ENCODE measurements at regions not wholly inside any gene's neighbourhood (a gene's known extent, or its start where the extent isn't known, plus 50 kb on each side); places are given as distances from the start of the nearest gene placed in this dataset.

DNA sequence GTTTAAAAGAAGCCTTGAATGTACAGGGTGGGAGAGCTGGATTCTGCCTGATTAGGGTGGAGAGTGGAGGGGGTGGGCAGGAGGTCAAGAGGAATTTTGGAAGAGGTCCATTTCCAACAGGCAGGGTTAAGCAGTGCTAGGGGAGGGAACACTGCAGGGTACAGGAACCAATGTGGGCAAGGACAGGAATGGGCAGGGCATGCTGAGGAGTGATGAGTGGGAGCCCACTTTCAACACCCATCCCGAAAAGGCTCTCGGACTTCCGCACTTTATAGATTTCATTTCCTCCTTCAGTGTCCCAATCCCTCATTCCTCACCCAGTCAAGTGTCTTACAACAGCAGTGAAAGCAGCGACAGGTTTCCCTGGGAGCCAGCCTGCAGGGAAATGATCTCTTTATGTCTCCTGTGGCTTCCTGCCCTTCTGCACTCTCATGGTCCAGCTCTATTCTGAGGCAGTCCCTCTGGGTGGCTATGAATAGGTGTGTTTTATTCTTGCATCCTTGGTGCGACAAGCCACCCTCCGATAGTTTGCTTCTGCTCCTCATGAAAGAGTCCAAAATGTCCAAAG lies 50.5 kb upstream of the ZNF507 start:
- CTCF ChIA-PET: no interaction called here

More for the DNA sequence above, 50.5 kb upstream of the ZNF507 start:
- no peaks in the 10 kb centered on the region for H3K36me3 Mint-ChIP-seq
- H3K4me1 Mint-ChIP-seq: no peaks in the 10 kb centered on the region
- DNase-seq: no peak
- H3K9me3 Mint-ChIP-seq: no peaks in the 10 kb centered on the region
- no peaks in the 10 kb centered on the region for H3K27me3 Mint-ChIP-seq
- H3K27ac Mint-ChIP-seq: no peak overlapping the region
- no peak overlapping the region for H3K4me3 Mint-ChIP-seq
